NOMO-1 treated with dmso at 0.1 percent for 144 hours (cell line): ENCODE measurements at regions not wholly inside any gene's neighbourhood (a gene's known extent, or its start where the extent isn't known, plus 50 kb on each side); places are given as distances from the start of the nearest gene placed in this dataset.
"Not testable (repeated sequence)": the region's sequence is repeated elsewhere in the genome, so short reads cannot be mapped to it uniquely, and the experiment has no call there.

Experiments
- DNase-seq: peaks from one replicate; lab custom pipeline; 2025; ENCODE audit not compliant: unreplicated experiment; lab: John Stamatoyannopoulos, UW

GRCh38 chrX:3184176-3184930, 143.1 kb downstream of the ARSF start:
- no peak for DNase-seq

- no peak for DNase-seq
Measured at GRCh38 chrX:3181846-3182245, 140.6 kb downstream of the ARSF start.

- no peak for DNase-seq
Measured at GRCh38 chrX:3178329-3178728, 137.1 kb downstream of the ARSF start.

GRCh38 chrX:3177851-3178250, 136.6 kb downstream of the ARSF start:
- DNase-seq: no peak

GRCh38 chrX:3176439-3176820, 135.2 kb downstream of the ARSF start:
- DNase-seq: no peak

GRCh38 chrX:3175659-3176438, 134.6 kb downstream of the ARSF start:
- DNase-seq: no peak

- not testable (repeated sequence) for DNase-seq
Measured at GRCh38 chrX:3172156-3172555, 130.9 kb downstream of the ARSF start.

GRCh38 chrX:3169421-3169820, 128.2 kb downstream of the ARSF start:
- no peak for DNase-seq

- DNase-seq: no peak
Measured at GRCh38 chrX:3167771-3168170, 126.5 kb downstream of the ARSF start.

- DNase-seq: no peak
Measured at GRCh38 chrX:3166670-3167455, 125.6 kb downstream of the ARSF start.

GRCh38 chrX:3165808-3166207, 124.5 kb downstream of the ARSF start:
- no peak for DNase-seq
